ENCODE measurements at regions not wholly inside any gene's neighbourhood (a gene's known extent, or its start where the extent isn't known, plus 50 kb on each side); places are given as distances from the start of the nearest gene placed in this dataset.

GRCh38 chr12:41768456-41768855 is 376.2 kb downstream of the GXYLT1 start:
- Histone ChIP-seq H3K27me3 (no peaks in the 10 kb centered on the region), H3K4me1 (no peaks in the 10 kb centered on the region), H3K36me3 (no peaks in the 10 kb centered on the region), H3K27ac (no peak overlapping the region), H3K4me3 (no peak overlapping the region), H3K9me3 (no peaks in the 10 kb centered on the region)
- 87 to 94% methylated on average over 7 of the region's 7 CpGs for WGBS, 2 donors
- TF ChIP-seq CTCF (IDR thresholded peaks at IDR 0.05) = no peak
- no peak for TF ChIP-seq EP300 (IDR thresholded peaks at IDR 0.05)
- TF ChIP-seq POLR2AphosphoS5 (IDR thresholded peaks at IDR 0.05) = no peak
- TF ChIP-seq POLR2A (IDR thresholded peaks at IDR 0.05) = no peak
- no peak for DNase-seq
- ATAC-seq (ENCODE audit: low FRiP score in 2 of 2) = no peak

- DNase-seq (no peak), ATAC-seq (ENCODE audit: low FRiP score in 2 of 2) (no peak)
- no peak overlapping the region for H3K4me3 ChIP-seq
- H3K4me1 ChIP-seq = no peaks in the 10 kb centered on the region
- no peaks in the 10 kb centered on the region for H3K27me3 ChIP-seq
- no peak for TF ChIP-seq CTCF (IDR thresholded peaks at IDR 0.05)
- no peak for TF ChIP-seq POLR2A (IDR thresholded peaks at IDR 0.05)
- TF ChIP-seq POLR2AphosphoS5 (IDR thresholded peaks at IDR 0.05) = no peak
- TF ChIP-seq EP300 (IDR thresholded peaks at IDR 0.05) = no peak
- no peaks in the 10 kb centered on the region for H3K36me3 ChIP-seq
- H3K9me3 ChIP-seq = no peaks in the 10 kb centered on the region
- WGBS, 2 donors = 77 to 80% methylated on average over 3 of the region's 3 CpGs
- no peak overlapping the region for H3K27ac ChIP-seq
Measured at GRCh38 chr12:41762691-41763090, 382.0 kb downstream of the GXYLT1 start.

GRCh38 chr12:41745593-41745992 is 399.1 kb downstream of the GXYLT1 start:
- H3K4me1 ChIP-seq = no peaks in the 10 kb centered on the region
- 75 to 80% methylated on average over 3 of the region's 3 CpGs for WGBS, 2 donors
- TF ChIP-seq EP300 (IDR thresholded peaks at IDR 0.05) = no peak
- no peak for TF ChIP-seq CTCF (IDR thresholded peaks at IDR 0.05)
- TF ChIP-seq POLR2AphosphoS5 (IDR thresholded peaks at IDR 0.05) = no peak
- no peak for TF ChIP-seq POLR2A (IDR thresholded peaks at IDR 0.05)
- H3K4me3 ChIP-seq = no peak overlapping the region
- H3K36me3 ChIP-seq = no peaks in the 10 kb centered on the region
- DNase-seq (no peak), ATAC-seq (ENCODE audit: low FRiP score in 2 of 2) (no peak)
- no peaks in the 10 kb centered on the region for H3K9me3 ChIP-seq
- H3K27ac ChIP-seq = no peak overlapping the region
- no peaks in the 10 kb centered on the region for H3K27me3 ChIP-seq

GRCh38 chr12:41743835-41744234 is 400.8 kb downstream of the GXYLT1 start:
- TF ChIP-seq CTCF (IDR thresholded peaks at IDR 0.05) = no peak
- TF ChIP-seq EP300 (IDR thresholded peaks at IDR 0.05) = no peak
- no peak for TF ChIP-seq POLR2A (IDR thresholded peaks at IDR 0.05)
- no peak for TF ChIP-seq POLR2AphosphoS5 (IDR thresholded peaks at IDR 0.05)
- Histone ChIP-seq H3K27ac (no peak overlapping the region), H3K4me1 (no peaks in the 10 kb centered on the region), H3K9me3 (no peaks in the 10 kb centered on the region), H3K27me3 (no peaks in the 10 kb centered on the region), H3K36me3 (no peaks in the 10 kb centered on the region), H3K4me3 (no peak overlapping the region)
- DNase-seq = no peak
- no peak for ATAC-seq (ENCODE audit: low FRiP score in 2 of 2)
- 83 to 84% methylated on average over 4 of the region's 4 CpGs for WGBS, 2 donors

GRCh38 chr12:41739066-41739465 is 405.6 kb downstream of the GXYLT1 start:
- TF ChIP-seq CTCF (IDR thresholded peaks at IDR 0.05) (no peak), POLR2A (IDR thresholded peaks at IDR 0.05) (no peak), EP300 (IDR thresholded peaks at IDR 0.05) (no peak), POLR2AphosphoS5 (IDR thresholded peaks at IDR 0.05) (no peak)
- 90 to 98% methylated on average over 3 of the region's 3 CpGs for WGBS, 2 donors

More at GRCh38 chr12:41739066-41739465, 405.6 kb downstream of the GXYLT1 start:
- H3K36me3 ChIP-seq = no peaks in the 10 kb centered on the region
- H3K27ac ChIP-seq = no peak overlapping the region
- H3K4me1 ChIP-seq = no peaks in the 10 kb centered on the region
- no peaks in the 10 kb centered on the region for H3K9me3 ChIP-seq
- H3K27me3 ChIP-seq = no peaks in the 10 kb centered on the region
- ATAC-seq (ENCODE audit: low FRiP score in 2 of 2) (no peak), DNase-seq (no peak)
- no peak overlapping the region for H3K4me3 ChIP-seq
